T-helper 22 cell (primary cell): ENCODE measurements at regions not wholly inside any gene's neighbourhood (a gene's known extent, or its start where the extent isn't known, plus 50 kb on each side); places are given as distances from the start of the nearest gene placed in this dataset.
"Not testable (repeated sequence)": the region's sequence is repeated elsewhere in the genome, so short reads cannot be mapped to it uniquely, and the experiment has no call there.

Source experiments
- DNase-seq: peaks from one replicate; pipeline ENCODE4 v3.0.0-alpha.2; 2020; ENCODE audit warnings: low read depth

DNA sequence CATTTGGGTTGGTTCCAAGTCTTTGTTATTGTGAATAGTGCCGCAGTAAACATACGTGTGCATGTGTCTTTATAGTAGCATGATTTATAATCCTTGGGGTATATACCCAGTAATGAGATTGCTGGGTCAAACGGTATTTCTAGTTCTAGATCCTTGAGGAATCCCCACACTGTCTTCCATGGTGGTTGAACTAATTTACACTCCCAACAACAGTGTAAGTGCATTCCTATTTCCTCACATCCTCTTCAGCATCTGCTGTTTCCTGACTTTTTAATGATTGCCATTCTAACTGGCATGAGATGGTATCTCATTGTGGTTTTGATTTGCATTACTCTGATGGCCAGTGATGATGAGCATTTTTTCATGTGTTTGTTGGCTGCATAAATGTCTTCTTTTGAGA is 580.3 kb upstream of the CLINT1 start:
- DNase-seq, result not testable (repeated sequence)

DNA sequence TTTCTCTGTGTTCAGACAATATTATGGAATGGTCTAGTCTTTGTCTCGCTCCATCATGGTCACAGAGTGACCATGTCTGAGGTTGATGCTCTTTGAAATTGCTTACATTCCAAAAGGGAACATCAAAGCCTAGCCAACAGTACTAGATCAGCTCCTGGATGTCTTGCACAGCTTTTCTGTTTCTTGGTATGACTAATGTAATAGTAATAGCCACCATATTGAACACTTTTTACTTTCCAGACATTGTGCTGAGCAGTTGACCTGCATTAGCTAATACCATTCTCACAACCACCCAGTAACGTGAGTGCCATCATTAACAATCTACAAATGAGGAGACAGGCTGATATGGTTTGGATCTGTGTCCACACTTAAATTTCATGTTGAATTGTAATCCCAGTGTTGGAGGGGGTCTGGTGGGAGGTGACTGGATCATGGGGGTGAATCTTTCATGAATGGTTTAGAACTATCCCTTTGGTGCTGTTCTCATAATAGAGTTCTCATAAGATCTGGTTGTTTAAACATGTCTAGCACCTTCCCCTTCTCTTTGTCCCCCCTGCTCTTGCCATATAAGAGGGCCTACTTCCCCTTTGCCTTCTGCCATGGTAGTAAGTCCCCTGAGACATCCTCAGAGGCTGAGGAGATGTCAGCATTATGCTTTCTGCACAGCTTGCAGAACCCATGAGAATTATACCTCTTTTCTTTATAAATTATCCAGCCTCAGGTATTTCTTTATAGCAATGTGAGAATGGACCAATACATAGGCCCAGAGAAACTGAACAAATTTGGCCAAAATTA is 577.5 kb upstream of the CLINT1 start:
- no peak for DNase-seq

DNA sequence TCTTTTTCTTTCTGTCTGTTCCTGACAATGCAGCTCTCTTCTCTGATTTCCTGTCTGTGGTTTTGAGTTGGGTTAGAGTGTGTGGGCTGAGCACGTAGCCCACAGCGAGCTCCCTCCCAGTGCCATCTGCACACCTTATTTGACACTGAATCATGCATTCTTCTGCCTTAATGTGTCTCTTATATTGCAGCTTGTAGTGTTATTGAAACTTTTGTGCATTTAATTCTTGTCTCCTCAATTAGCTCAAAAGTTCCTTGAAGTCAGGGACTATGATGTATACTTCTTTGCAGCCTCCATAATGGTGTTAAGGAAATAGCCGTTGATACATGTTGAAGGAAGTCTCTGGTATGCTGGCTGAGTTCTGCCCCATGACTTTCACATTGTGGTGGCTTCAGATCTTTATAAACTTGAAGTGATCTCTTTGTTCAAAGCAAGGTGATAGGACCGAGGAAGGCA is 576.2 kb upstream of the CLINT1 start:
- no peak for DNase-seq

DNA sequence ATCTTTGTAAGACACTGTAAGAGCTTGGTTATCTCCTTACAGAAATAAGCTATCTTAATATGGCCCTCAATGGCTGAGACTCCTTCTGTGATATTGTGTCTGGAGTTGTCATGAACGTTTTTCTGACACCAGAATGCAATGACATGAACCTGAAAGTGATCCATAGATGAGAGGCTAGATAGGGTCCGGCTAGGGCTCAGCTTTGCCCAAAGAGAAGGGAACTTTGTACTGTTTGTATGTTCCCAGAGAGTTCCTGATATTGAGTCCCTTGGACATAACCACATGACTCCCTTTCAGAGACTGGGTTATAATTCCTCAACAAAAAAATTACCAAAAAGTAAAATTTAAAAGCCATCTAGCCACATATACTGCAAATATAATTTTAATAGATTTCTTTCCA is 575.8 kb upstream of the CLINT1 start:
- DNase-seq, result no peak

DNA sequence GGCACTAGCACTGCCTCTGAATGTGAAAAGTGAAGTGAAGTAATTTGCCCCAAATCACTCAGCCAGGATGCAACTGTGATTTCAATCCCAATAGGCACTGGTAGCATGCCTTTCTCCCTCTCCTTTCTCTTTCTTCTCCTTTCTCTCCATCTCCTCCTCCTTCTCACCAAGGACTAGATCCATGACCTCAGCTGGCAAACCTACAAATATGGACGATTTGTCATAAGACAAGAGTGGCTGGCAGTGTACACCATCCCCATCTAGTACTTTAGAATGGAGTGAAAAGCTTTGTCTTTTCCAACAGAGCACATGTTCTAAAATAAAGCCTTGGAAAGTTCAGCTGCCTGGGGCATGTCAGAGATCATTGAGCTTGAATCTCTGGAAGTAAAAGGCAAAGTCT is 574.7 kb upstream of the CLINT1 start:
- DNase-seq, result no peak

DNA sequence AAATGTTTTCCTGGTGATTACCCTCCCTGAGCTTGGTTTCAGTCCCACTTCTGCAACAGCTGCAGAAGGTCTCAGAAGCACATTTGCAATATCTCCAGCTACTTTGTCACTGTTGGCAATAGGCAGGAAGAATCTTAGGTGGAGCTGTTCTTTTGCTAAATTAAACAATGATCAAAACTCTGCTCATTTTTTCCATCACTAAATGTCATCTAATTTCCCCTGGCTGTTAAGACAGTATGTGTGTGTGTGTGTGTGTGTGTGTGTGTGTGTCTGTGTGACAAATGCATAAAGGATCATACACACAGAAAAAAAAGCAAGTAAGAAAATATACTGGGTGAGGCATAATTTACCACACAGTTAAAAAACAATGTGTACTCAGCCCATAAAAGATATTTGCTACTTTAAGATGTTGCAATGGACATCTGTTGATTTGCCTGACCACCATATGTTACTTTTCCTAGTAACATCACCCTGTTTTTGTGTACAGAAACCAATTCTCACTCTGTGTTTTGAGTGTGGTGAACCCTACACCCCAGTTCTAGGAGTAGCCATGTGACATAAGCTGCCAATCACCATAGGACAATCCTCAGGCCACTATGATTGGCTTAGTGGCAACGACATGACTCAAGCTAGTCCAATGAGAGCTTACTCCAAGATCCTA is 572.6 kb upstream of the CLINT1 start:
- no peak for DNase-seq

DNA sequence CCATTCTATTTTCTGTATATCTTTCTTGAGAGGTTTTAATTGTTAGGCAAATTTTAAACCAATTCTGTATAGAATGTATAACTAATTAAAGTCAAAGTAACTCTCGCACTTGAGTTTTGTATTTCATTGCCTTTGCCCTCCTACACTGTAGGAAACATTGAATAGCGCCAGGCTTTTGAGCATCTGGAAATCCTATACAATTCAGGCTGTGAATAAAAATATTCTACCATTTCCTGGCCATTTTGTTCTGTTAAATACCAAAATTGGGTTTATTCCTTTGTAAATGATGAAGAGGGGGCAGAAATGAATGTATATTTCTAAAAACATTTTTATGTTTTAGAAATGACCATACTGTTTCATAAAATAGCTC is 571.8 kb upstream of the CLINT1 start:
- no peak for DNase-seq

DNA sequence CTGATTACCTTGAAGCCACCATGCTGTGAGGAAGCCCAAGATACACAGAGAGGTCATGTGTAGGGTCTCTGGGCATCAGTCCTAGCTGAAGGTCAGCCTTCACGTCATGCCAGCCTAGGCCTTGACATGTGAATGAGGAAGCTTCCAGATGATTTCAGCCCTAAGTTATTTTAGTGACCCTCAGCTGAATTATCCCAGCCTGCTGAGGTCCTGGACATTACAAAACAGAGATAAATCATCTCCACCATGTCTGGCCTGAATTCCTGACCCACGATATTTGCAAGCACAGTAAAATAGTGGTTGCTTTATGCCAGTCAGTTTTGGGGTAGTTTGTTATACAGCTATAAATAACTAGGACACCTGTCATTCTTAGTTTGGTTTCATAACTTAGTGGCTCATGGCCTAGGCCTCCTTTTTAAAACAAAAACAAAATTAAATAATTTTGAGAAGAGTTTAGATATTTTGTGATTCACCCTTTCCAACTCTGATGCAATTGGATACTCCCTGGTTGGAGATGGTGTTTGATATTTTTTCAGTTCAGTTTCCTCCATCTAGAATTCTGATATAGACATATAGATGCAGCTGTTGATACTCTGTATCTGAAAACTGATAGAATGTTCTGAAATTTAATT is 571.3 kb upstream of the CLINT1 start:
- DNase-seq, result no peak

DNA sequence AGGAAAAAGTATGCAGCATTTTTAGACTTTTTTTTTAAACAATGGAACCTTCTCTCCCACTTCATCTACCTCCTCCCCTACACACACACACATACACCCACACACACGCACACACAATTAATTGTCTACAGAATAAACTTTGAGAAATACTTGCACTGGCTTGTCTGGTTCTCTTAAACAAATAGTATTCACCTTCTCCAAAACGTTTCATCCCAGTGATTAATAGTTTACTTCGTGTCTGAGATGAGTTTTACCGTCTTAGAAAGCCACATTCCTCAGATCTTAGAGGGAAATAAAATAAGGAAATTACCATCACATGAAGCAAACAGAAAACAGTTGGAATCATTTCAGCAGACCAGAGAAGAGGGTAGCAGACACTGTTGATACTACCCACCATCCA is 570.6 kb upstream of the CLINT1 start:
- no peak for DNase-seq

DNA sequence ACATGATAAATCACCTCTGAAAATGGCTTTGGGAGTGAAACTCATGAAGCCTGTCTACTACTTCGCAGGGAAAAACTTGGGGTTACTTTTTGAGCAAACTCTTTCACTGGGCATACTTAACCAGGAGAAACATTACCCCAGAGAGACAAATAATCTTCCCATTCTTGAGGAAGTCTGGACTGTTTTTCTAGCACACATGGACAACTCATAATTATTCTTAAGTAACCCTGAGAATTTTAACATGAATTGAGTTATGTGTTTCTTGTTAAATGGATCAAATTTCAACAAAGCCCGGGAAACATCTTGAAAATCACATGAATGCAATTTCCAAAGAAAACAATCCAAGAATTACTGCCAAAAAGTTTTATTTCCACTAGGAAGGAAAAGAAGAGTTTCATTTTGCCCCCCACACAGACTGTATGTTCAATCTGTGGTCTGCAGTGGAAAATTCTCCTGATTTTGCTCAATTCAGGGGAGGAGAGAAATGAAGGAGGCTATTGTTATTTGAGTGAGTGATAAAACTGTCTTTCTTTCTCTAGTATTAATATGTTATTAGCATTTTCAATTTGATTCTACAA is 564.8 kb upstream of the CLINT1 start:
- no peak for DNase-seq

DNA sequence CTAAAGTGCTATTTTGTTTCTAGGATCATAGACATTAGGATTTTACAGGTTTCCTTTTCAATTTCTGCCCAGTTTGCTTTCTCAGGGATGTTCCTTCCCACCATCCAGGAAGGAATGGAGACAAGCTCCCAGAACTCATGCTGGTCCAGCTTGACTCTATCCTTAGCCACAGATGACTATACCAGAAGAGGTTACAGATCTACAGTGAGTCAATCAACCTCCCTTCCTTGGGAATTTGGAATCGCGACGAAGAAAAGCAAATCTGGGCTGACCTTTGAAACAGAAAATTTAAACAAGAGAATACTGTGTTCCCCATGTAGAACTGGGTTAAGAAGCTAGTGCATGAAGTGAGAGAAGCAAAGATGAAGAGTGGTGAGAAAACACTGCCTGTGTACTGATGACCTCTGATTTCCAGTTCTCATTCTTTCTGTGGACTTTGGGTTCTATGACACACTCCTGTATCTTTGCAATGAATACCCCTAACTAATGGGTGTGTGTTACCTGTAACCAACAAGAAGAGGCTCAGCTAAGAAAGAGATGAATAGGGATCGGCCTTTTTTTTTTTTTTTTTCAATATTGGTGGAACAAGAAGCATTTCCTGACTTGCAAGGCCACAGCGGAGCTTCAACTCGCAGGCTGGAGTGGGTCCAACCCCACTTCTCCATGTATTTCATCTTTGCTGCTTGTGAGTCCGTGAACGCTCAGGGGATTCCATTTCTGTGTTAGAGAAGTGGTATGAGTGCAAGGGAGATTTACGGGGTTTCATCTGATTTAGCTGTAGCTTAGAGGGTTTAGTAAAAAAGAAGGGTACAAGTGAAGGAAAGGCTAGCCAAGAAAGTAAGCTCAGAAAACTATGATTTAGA is 563.9 kb upstream of the CLINT1 start:
- DNase-seq, result no peak

DNA sequence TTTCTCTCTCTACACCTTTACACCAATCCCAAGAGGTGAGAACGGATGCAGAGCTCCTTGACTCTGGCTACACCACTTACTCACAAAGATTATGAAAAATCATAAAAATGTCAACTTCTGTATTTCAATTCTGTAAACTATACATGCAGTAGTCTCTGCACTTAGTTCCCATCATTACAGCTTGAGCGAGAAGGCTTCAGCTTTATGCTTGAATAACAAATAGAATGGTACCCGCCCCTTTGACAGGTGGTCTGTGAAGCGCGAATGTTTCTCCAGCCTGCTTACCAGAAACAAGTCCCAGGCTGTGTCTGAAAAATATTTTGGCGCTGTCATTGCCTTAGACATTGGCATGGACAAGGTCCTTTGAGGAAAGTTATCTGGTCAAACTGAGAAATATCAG is 562.4 kb upstream of the CLINT1 start:
- DNase-seq, result no peak

DNA sequence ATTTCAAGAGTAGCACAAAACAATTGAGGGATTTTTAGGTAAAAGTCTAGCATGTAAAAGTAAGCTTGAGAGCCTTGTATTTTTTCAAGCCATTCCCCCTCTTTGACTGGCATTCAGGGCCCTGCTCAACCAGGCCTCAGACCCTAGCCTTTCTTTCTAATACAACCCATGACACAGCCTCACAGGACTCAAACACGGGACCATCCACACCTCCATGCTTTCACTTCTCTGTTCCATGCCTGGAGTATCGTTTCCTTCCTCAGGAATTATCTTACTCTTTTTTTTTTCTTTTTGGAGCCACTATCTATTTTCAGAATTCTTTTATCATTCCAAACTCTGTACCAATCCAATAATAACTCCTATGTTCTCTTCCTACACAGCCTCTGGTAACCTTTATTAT is 560.2 kb upstream of the CLINT1 start:
- no peak for DNase-seq

DNA sequence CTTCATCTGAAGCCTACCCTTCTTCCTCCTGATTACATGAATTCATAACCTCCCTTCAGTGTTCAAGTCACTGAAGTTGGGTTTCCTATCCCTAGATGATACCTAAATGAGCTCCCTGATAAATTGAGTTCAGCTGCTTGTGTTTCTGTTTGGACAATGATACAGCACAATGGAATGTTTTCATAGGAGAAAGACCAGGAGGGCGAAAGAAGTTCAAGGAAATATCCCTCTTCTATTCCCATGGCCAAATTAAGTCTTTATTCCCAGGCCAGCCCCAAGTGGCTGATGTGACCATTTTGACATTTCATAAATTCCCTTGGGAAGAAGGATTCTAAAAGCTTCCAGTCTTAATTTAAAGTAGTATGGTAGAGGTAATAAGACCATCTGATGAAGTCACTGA is 555.8 kb upstream of the CLINT1 start:
- DNase-seq, result no peak

DNA sequence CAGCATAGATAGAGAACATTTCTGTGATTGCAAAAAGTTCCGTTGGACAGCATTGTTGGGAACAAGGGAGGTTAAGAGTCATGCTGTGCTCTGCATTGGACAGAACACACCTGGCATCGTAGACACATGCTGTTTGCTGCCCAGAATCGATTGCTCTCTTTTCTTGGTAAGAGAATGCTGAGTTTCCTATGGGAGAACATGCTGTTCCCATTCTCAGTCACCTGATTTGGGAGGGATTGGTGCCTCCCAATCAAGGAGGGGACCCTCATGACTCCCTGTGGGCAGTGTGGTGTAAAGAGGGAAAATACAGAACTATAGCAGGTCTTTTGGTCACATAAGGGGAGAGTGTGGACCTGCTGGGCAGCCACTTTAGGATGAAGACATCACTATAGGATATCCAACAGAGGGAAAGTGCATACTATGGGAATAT is 555.4 kb upstream of the CLINT1 start:
- no peak for DNase-seq

DNA sequence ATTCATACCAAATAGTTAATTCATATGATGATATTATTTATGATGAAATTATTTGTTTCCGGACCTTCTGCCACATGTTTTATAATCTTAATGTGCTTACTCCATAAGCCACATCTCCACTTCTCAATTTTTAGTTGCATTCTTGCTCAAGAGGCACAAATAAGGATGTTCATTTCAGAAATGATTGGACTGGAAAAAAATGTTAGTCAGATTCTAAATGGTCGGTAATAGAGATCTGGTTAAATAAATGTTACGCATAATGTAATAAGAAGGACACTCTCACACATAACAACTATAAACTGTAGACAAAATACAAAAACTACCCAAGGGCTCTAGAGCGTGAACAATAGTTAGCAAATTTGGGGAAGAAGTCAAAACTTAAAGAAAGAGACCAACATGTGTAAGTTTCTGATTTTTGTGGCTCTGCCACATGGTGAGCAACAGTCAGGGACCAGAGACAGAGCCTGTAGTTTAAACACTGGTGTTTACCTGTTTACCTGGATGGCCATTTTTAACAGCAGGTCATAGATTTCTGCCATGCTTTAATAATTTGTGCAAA is 554.3 kb upstream of the CLINT1 start:
- no peak for DNase-seq

DNA sequence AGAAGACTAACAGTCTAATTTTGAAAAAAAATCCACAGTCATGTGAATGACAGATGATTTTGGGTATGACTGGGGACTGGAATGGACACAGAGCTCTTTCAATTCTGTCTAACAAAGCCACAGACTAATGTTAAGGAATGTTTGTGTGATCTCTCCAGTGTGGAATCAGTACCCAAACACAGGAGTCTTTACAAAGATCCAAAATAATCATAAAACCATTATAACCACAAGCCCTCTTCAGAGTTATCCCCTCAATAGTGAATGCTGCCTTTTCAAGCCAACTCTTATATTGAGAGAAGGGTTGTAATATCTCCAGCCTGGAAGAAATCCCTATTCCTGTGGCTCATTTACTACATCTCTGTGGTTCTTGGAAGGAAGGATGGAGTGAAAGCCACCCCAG is 552.0 kb upstream of the CLINT1 start:
- no peak for DNase-seq

DNA sequence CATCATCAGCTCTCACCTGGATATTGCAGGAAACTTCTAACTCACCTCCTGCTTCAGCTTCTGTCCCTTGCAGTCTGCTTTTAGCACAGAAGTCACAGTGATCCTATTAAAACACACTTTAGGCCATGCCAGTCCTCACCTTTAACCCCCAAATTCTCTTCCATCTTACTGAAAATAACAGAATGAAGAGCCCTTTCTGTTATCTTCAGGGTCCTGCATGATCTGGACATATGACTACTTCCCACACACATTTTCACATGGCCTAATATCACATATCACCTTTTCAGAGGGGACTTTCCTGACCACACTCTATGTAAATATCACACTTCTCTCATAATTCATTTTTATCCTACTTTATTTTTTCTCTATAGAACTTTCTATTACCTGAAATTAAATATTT is 550.6 kb upstream of the CLINT1 start:
- no peak for DNase-seq

DNA sequence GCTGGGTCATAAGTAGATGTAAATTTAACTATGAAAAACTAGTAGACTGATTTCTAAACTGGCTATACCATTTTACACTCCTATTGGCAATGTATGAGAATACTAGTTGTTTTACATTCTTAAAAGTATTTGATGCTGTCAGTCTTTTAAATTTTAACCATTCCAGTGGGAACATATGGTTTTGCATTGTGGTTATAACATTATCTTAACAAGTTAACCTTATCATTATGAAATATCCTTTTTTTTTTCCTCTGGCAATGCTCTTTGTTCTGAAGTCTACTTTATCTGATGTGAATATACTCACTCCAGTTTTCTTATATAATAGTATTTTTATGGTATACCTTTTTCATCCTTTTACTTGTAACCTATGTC is 548.9 kb upstream of the CLINT1 start:
- no peak for DNase-seq

DNA sequence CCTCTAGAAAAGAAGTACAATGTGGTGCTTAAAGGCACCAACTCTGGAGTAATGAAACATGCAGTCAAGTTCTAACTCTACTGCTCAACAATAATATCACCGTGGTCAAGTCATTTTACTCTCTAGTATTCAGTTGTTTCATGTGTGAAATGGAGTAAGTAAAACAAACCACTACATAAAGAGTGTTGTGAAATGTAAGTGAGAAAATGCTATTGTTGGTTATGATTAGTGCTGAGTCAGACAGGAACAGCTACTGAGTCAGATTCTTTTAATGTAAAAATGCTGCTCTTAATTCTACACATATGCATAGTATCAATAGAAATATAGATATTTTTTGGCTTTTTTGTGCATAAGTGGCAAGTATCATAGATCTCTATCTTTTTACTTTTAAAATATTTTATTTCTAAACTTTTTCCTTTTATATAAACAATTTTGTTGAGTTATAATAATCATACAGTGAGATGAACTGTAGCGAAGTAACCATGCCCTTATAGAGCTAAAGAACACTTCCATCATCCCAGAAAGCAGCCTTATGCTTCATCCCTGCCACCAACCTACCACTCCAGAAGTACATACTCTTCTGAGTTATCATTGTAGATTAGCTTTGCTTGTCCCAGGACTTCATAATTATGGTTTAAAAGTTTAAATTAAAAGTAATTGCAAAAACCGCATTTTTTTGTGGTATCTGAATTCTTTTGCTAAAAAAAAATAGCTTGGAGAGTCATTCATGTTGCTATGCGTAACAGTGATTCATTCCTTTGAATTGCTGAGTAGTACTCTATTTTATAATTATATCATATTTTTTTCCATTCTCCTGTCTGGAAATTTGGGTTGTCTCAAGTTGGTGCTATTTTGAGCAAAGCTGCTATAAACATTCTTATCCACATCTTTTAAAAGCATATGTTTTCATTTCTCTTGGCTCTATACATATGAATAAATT is 548.2 kb upstream of the CLINT1 start:
- no peak for DNase-seq
